ENCODE measurements at regions not wholly inside any gene's neighbourhood (a gene's known extent, or its start where the extent isn't known, plus 50 kb on each side); places are given as distances from the start of the nearest gene placed in this dataset.

DNA sequence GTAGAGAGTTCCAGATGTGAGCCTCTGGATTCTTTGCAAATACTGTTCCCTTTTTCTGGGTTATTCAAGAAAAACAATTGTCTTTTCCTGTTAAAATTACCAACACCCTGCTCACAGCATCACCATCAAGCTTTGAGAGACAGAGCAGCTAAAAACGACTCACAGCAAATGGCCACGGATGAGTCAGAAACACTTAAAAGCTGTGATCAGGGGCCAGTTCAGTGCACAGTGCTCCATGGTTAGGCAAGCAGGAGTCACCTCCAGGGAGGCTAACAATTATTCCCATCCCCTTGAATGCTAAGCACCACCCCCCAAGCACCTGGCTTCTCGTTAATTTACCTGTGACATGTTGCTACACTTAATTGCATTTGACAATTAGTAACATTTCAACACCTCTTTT lies 128.4 kb upstream of the CAMK1G start:
- Mint-ChIP-seq H3K4me1 (ENCODE audit: low read depth) (no peaks in the 10 kb centered on the region), H3K36me3 (ENCODE audit: low read depth) (no peaks in the 10 kb centered on the region), H3K9me3 (no peaks in the 10 kb centered on the region), H3K27me3 (ENCODE audit: low read depth) (peaks cover 12% of the 10 kb centered on the region), H3K4me3 (no peak overlapping the region), H3K27ac (no peak overlapping the region)

GRCh38 chr1:209455661-209456358 lies 127.7 kb upstream of the CAMK1G start:
- no peaks in the 10 kb centered on the region for H3K4me1 Mint-ChIP-seq (ENCODE audit: low read depth)
- H3K27me3 Mint-ChIP-seq (ENCODE audit: low read depth): peaks cover 12% of the 10 kb centered on the region
- no peak overlapping the region for H3K4me3 Mint-ChIP-seq
- no peaks in the 10 kb centered on the region for H3K36me3 Mint-ChIP-seq (ENCODE audit: low read depth)
- H3K9me3 Mint-ChIP-seq: no peaks in the 10 kb centered on the region
- no peak overlapping the region for H3K27ac Mint-ChIP-seq

GRCh38 chr1:209456878-209457277 lies 126.6 kb upstream of the CAMK1G start:
- H3K4me1 Mint-ChIP-seq (ENCODE audit: low read depth): no peaks in the 10 kb centered on the region
- peaks cover 17% of the 10 kb centered on the region for H3K27me3 Mint-ChIP-seq (ENCODE audit: low read depth)
- H3K36me3 Mint-ChIP-seq (ENCODE audit: low read depth): no peaks in the 10 kb centered on the region
- H3K27ac Mint-ChIP-seq: no peak overlapping the region
- no peak overlapping the region for H3K4me3 Mint-ChIP-seq
- no peaks in the 10 kb centered on the region for H3K9me3 Mint-ChIP-seq

DNA sequence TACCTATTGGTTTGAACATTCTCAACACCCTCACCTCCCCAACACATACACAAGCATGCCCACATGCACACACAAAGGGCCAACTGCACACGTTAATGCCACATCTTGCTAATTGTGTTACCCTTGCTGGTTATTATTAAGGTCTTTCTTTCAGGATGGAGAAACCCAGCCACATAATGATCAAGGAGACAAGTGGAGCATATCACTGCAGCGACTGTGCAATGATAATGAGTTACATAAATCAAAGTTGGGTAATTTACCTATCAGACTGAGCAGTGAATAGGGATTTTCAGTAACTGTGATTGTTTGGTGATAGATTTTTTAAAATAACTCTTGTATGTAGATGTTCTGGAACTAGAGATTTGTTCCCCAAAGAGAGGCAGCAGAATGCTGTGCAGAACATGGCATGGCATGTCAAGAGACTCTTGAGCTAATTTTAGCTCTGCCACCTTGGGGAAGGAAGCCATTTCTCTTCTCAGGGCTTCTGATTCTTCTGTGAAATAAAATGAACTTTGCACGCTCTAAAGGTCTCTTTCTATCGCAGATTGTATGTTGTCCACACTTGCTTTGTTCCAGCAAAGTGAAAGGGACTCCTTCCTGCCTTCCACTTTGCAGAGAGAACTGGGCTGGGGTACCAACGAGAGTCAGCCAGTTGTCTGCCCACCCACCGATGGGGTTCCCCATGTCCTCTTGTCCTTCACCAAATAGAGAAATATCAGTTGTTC lies 126.0 kb upstream of the CAMK1G start:
- Mint-ChIP-seq H3K9me3 (no peaks in the 10 kb centered on the region), H3K4me3 (no peak overlapping the region), H3K36me3 (ENCODE audit: low read depth) (no peaks in the 10 kb centered on the region), H3K27me3 (ENCODE audit: low read depth) (peaks cover 17% of the 10 kb centered on the region), H3K4me1 (ENCODE audit: low read depth) (no peaks in the 10 kb centered on the region), H3K27ac (no peak overlapping the region)

DNA sequence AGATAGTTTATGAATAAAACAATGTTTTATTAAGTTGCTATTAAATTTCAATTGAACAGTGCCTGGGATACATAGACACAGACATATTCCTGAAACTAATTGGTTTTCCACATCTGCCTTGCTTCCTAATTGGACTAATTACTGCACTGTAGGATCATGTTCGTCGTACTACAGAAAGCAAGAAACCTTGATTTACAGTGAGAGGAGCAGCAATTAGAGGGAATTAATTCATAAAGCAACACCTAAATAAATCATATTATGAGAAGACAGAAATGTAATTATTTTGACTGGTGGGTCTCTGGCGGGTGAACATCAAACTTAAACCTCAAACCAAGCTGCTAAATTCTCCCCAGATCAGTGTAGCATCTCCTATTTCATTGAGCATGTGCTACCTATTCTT lies 124.6 kb upstream of the CAMK1G start:
- Mint-ChIP-seq H3K36me3 (ENCODE audit: low read depth) (no peaks in the 10 kb centered on the region), H3K4me3 (no peak overlapping the region), H3K9me3 (no peaks in the 10 kb centered on the region), H3K4me1 (ENCODE audit: low read depth) (no peaks in the 10 kb centered on the region), H3K27me3 (ENCODE audit: low read depth) (peaks cover 17% of the 10 kb centered on the region), H3K27ac (no peak overlapping the region)

- Mint-ChIP-seq H3K36me3 (ENCODE audit: low read depth) (no peaks in the 10 kb centered on the region), H3K4me1 (ENCODE audit: low read depth) (no peaks in the 10 kb centered on the region), H3K4me3 (no peak overlapping the region), H3K9me3 (no peaks in the 10 kb centered on the region), H3K27ac (no peak overlapping the region), H3K27me3 (ENCODE audit: low read depth) (peaks cover 25% of the 10 kb centered on the region)
Observed at GRCh38 chr1:209461168-209461567, 122.3 kb upstream of the CAMK1G start.

DNA sequence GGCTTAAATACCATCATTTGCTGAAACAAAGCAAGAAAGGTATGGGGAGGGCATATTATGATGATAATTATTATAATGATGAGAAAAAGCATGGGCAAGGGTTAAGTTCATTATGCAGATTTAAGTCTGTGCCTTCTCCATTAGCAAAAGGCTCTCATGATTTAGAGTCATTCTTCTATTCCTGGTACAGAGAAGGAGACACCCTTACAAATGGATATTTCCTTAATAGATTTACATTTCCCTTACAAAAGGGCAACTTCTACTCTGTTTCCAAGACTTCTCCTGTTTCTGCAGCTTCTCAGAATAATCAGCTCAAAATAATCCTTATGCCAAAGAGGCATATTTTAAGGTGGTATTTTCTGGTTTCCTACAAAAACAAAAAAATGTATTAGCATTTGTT lies 121.1 kb upstream of the CAMK1G start:
- H3K4me3 Mint-ChIP-seq: no peak overlapping the region
- H3K27me3 Mint-ChIP-seq (ENCODE audit: low read depth): peaks cover 31% of the 10 kb centered on the region
- H3K9me3 Mint-ChIP-seq: no peaks in the 10 kb centered on the region
- H3K27ac Mint-ChIP-seq: no peak overlapping the region
- H3K36me3 Mint-ChIP-seq (ENCODE audit: low read depth): no peaks in the 10 kb centered on the region
- H3K4me1 Mint-ChIP-seq (ENCODE audit: low read depth): no peaks in the 10 kb centered on the region

GRCh38 chr1:209463441-209463840 lies 120.1 kb upstream of the CAMK1G start:
- Mint-ChIP-seq H3K36me3 (ENCODE audit: low read depth) (no peaks in the 10 kb centered on the region), H3K4me3 (no peak overlapping the region), H3K9me3 (no peaks in the 10 kb centered on the region), H3K27me3 (ENCODE audit: low read depth) (peaks cover 30% of the 10 kb centered on the region), H3K4me1 (ENCODE audit: low read depth) (no peaks in the 10 kb centered on the region), H3K27ac (no peak overlapping the region)

- Mint-ChIP-seq H3K4me1 (ENCODE audit: low read depth) (no peaks in the 10 kb centered on the region), H3K27me3 (ENCODE audit: low read depth) (peaks cover 12% of the 10 kb centered on the region), H3K9me3 (no peaks in the 10 kb centered on the region), H3K36me3 (ENCODE audit: low read depth) (no peaks in the 10 kb centered on the region), H3K27ac (no peak overlapping the region), H3K4me3 (no peak overlapping the region)
Observed at GRCh38 chr1:209473025-209473424, 110.5 kb upstream of the CAMK1G start.

- Mint-ChIP-seq H3K27me3 (ENCODE audit: low read depth) (peaks cover 2% of the 10 kb centered on the region), H3K4me1 (ENCODE audit: low read depth) (no peaks in the 10 kb centered on the region), H3K27ac (no peak overlapping the region), H3K4me3 (no peak overlapping the region), H3K9me3 (no peaks in the 10 kb centered on the region), H3K36me3 (ENCODE audit: low read depth) (no peaks in the 10 kb centered on the region)
Observed at GRCh38 chr1:209480345-209480744, 103.2 kb upstream of the CAMK1G start.

GRCh38 chr1:209483691-209484090 lies 99.8 kb upstream of the CAMK1G start:
- Mint-ChIP-seq H3K4me1 (ENCODE audit: low read depth) (no peaks in the 10 kb centered on the region), H3K4me3 (no peak overlapping the region), H3K27me3 (ENCODE audit: low read depth) (no peaks in the 10 kb centered on the region), H3K27ac (no peak overlapping the region), H3K36me3 (ENCODE audit: low read depth) (no peaks in the 10 kb centered on the region), H3K9me3 (no peaks in the 10 kb centered on the region)

DNA sequence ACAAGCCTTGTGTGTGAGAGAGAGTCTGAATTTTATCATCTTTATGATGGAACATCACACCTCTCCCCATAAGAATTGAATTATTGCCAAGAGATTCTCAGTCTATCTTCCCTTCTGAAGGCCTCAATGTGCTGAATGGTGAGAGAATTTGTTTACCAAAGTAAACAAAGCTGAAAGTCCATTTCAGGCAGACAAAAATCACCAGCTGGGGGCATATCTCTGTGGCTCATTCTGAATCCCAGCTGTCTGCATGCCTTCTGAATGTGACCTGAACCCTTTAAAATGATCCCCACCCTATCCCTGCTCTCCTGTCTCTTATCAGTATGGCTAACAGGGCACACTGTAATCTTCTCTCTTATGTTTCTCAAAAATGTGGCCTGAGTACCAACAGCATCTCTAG lies 99.1 kb upstream of the CAMK1G start:
- Mint-ChIP-seq H3K4me3 (no peak overlapping the region), H3K9me3 (no peaks in the 10 kb centered on the region), H3K27me3 (ENCODE audit: low read depth) (no peaks in the 10 kb centered on the region), H3K27ac (no peak overlapping the region), H3K4me1 (ENCODE audit: low read depth) (no peaks in the 10 kb centered on the region), H3K36me3 (ENCODE audit: low read depth) (no peaks in the 10 kb centered on the region)

- H3K9me3 Mint-ChIP-seq: no peaks in the 10 kb centered on the region
Observed at GRCh38 chr1:209485167-209485566, 98.3 kb upstream of the CAMK1G start.

GRCh38 chr1:209485751-209486150 lies 97.8 kb upstream of the CAMK1G start:
- H3K27me3 Mint-ChIP-seq (ENCODE audit: low read depth): no peaks in the 10 kb centered on the region
- no peaks in the 10 kb centered on the region for H3K4me1 Mint-ChIP-seq (ENCODE audit: low read depth)
- H3K9me3 Mint-ChIP-seq: no peaks in the 10 kb centered on the region
- no peak overlapping the region for H3K27ac Mint-ChIP-seq
- H3K4me3 Mint-ChIP-seq: no peak overlapping the region
- no peaks in the 10 kb centered on the region for H3K36me3 Mint-ChIP-seq (ENCODE audit: low read depth)

More at GRCh38 chr1:209485167-209485566, 98.3 kb upstream of the CAMK1G start:
- Mint-ChIP-seq H3K4me3 (no peak overlapping the region), H3K36me3 (ENCODE audit: low read depth) (no peaks in the 10 kb centered on the region), H3K27ac (no peak overlapping the region), H3K27me3 (ENCODE audit: low read depth) (no peaks in the 10 kb centered on the region), H3K4me1 (ENCODE audit: low read depth) (no peaks in the 10 kb centered on the region)

- no peaks in the 10 kb centered on the region for H3K36me3 Mint-ChIP-seq (ENCODE audit: low read depth)
- H3K27me3 Mint-ChIP-seq (ENCODE audit: low read depth): no peaks in the 10 kb centered on the region
- H3K4me1 Mint-ChIP-seq (ENCODE audit: low read depth): no peaks in the 10 kb centered on the region
- no peak overlapping the region for H3K27ac Mint-ChIP-seq
- H3K9me3 Mint-ChIP-seq: no peaks in the 10 kb centered on the region
- no peak overlapping the region for H3K4me3 Mint-ChIP-seq
Observed at GRCh38 chr1:209486861-209487593, 96.5 kb upstream of the CAMK1G start.

Measured in T-helper 1 cell treated with Interleukin-12 subunit alpha and Interleukin-12 subunit beta and Interleukin-4 antibody, amounts not matched to agents 30 μg/mL and 1 μg/mL, for 36 hours (primary cell).